ENCODE measurements at regions not wholly inside any gene's neighbourhood (a gene's known extent, or its start where the extent isn't known, plus 50 kb on each side); places are given as distances from the start of the nearest gene placed in this dataset.
"Not testable (repeated sequence)": the region's sequence is repeated elsewhere in the genome, so short reads cannot be mapped to it uniquely, and the experiment has no call there.

DNA sequence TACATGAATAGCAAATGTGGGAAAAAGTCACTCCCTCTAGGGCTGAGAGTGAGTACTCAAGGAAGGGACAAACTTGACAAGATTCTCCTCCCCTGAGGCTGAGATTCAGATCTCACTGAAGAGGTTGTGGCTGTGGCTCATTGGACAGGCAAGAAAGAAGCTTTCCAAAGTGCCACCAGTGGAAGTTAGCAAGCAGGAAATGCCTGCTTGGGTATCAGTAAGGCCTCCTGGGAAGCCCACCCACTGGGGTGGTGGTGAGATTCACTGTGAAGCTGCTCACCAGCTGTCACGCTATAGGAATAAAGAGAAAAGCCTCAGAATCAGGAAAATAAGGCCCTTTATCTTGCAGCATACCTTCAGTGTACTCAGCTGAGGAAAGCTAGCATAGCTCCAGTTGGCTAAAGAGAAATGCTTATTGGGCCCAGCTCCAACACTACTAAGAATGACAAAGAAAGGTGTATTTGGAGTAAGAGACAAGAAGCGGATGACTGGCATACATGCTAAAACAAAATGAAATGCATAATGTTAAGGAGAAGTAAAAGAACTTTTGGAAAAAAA, 274.4 kb upstream of the TOM1L1 start:
- DNase-seq, result no peak
- no peak overlapping the region for H3K4me3 ChIP-seq
- peaks cover 0 to 6% (median 0%) of the 10 kb centered on the region in 7 donors for H3K27me3 ChIP-seq
- H3K27ac ChIP-seq, result no peak overlapping the region
- ATAC-seq, result no peak
- TF ChIP-seq, protein P1, sequence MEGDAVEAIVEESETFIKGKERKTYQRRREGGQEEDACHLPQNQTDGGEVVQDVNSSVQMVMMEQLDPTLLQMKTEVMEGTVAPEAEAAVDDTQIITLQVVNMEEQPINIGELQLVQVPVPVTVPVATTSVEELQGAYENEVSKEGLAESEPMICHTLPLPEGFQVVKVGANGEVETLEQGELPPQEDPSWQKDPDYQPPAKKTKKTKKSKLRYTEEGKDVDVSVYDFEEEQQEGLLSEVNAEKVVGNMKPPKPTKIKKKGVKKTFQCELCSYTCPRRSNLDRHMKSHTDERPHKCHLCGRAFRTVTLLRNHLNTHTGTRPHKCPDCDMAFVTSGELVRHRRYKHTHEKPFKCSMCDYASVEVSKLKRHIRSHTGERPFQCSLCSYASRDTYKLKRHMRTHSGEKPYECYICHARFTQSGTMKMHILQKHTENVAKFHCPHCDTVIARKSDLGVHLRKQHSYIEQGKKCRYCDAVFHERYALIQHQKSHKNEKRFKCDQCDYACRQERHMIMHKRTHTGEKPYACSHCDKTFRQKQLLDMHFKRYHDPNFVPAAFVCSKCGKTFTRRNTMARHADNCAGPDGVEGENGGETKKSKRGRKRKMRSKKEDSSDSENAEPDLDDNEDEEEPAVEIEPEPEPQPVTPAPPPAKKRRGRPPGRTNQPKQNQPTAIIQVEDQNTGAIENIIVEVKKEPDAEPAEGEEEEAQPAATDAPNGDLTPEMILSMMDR (IDR thresholded peaks at IDR 0.05), result no peak
- WGBS, 2 donors, result 58 to 60% methylated on average over 2 of the region's 2 CpGs
- intact Hi-C loops (cut with DNase I), result no loop called here
- no peaks in the 10 kb centered on the region for H3K9me3 ChIP-seq
- no peaks in the 10 kb centered on the region for H3K4me1 ChIP-seq
- H3K36me3 ChIP-seq, result no peaks in the 10 kb centered on the region

DNA sequence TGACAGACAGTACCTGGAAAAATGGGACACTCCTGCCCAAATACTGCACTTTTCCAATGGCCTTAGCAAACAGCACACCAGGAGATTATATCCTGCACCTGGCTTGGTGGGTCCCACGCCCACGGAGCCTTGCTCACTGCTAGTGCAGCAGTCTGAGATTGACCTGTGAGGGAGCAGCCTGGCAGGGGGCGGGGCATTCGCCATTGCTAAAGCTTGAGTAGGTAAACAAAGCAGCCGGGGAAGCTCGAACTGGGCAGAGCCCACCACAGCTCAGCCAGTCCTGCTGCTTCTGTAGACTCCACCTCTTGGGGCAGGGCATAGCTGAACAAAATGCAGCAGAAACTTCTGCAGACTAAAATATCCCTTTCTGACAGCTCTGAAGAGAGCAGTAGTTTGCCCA, 261.2 kb upstream of the TOM1L1 start:
- peaks cover 0 to 43% (median 4%) of the 10 kb centered on the region in 11 donors for H3K9me3 ChIP-seq
- H3K36me3 ChIP-seq; intact Hi-C loops (cut with DNase I); H3K27ac ChIP-seq; H3K4me1 ChIP-seq; H3K4me3 ChIP-seq; ATAC-seq; H3K27me3 ChIP-seq; DNase-seq: not testable (repeated sequence)
- whole genome bisulfite sequencing, 2 donors, result 83 to 87% methylated on average over 6 of the region's 6 CpGs

DNA sequence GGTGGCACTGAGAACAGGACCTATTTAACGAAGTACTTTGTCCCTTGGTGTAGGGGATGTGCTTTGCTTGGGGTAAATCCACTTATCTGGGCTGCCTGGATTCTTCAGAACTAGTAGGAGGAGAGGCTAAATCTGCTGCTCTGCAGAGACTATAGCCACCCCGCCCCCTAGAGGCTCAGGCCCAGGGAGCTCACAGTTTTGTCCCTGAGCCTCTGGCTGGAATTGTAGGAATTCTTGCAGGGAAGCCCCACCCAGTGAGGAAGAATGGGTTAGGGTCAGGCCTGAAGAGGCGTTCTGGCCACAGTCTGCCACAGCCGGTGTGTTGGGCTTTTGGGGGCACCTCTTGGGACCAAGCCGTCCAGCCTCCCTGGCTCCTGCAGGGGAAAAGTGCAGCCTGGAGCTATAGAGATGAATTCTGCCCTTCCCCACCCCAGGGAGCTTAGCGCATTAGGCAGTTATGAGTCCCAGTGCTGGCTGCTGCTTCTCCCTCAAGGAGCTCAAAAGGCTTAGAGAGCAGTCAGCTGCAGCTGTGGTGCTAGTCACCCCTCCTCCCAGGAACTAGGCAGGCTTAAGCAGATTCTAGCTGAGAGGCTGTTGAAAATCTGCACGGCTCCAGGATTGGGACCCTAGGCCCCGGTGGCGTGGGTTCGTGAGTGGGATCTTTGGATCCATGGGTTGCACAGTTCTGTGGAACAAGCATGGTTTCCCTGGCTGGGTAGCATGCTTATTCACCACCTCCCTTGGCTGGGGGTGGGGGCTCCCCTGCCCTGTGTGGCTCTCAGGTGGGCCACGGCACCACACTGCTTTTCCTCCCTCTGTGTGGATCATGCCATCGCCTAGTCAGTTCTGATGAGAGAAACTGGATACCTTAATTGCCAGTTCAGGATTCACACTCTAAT, 237.4 kb upstream of the TOM1L1 start:
- TF ChIP-seq, protein P1 (IDR thresholded peaks at IDR 0.05), result no peak
- 84 to 89% methylated on average over 12 of the region's 12 CpGs for WGBS, 2 donors
- H3K27ac ChIP-seq, result no peak overlapping the region
- H3K27me3 ChIP-seq, result no peaks in the 10 kb centered on the region
- H3K4me3 ChIP-seq, result no peak overlapping the region
- intact Hi-C loops (cut with DNase I), result no loop called here
- ATAC-seq (no peak), DNase-seq (no peak)
- no peaks in the 10 kb centered on the region for H3K4me1 ChIP-seq
- no peaks in the 10 kb centered on the region for H3K9me3 ChIP-seq
- H3K36me3 ChIP-seq, result no peaks in the 10 kb centered on the region

DNA sequence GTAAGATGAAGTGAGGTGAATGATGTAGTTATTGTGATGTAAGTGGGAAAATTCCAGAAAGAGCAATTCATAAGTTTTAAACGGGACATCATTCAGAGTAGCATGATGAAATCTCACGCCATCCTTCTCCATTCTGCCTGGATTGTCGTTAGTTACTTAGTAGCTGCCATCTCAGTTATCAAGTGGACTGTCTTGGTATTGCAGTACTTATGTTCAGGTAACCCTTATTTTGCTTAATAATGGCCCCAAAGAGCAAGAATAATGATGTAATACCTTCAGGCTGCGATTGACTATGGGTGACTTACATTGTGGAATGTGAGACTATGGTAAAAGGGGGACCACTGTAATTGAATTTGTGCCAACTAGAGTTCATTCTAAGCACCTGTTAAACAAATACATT, 234.1 kb upstream of the TOM1L1 start:
- Histone ChIP-seq H3K27me3 (no peaks in the 10 kb centered on the region), H3K36me3 (no peaks in the 10 kb centered on the region), H3K9me3 (peaks cover 0 to 3% (median 0%) of the 10 kb centered on the region in 11 donors), H3K4me1 (no peaks in the 10 kb centered on the region), H3K4me3 (no peak overlapping the region), H3K27ac (no peak overlapping the region)
- ATAC-seq, result no peak
- intact Hi-C loops (cut with DNase I), result no loop called here
- DNase-seq, result no peak
- TF ChIP-seq, protein P1 (IDR thresholded peaks at IDR 0.05), result no peak
- 85% methylated on average over 4 of the region's 4 CpGs for WGBS, 2 donors

DNA sequence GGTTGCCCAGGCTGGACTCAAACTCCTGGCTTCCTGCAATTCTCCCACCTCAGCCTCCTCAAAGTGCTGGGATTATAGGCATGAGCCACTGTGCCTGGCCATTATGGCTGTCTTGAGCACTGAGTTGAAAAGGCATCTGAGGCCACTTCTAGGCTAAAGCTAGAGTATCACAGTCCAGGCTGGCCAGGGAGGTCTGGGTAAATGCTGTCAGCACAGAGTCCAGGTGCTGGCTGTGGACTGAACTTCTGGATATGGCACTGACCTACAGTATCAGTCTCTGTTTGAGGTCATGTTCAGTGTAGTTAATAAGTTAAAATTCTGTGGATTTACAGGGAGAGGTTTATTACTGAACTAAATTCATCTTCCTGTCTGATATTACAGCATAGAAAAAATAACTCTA, 222.5 kb upstream of the TOM1L1 start:
- TF ChIP-seq, protein P1 (IDR thresholded peaks at IDR 0.05), result no peak
- Histone ChIP-seq H3K27me3 (no peaks in the 10 kb centered on the region), H3K4me1 (no peaks in the 10 kb centered on the region), H3K27ac (no peak overlapping the region), H3K4me3 (no peak overlapping the region), H3K9me3 (peaks cover 0 to 5% (median 0%) of the 10 kb centered on the region in 11 donors), H3K36me3 (no peaks in the 10 kb centered on the region)
- ATAC-seq (no peak), DNase-seq (no peak)
- intact Hi-C loops (cut with DNase I), result no loop called here

Measured in heart right ventricle (tissue), 16 donors.